ENCODE measurements at regions not wholly inside any gene's neighbourhood (a gene's known extent, or its start where the extent isn't known, plus 50 kb on each side); places are given as distances from the start of the nearest gene placed in this dataset.
"Not testable (repeated sequence)": the region's sequence is repeated elsewhere in the genome, so short reads cannot be mapped to it uniquely, and the experiment has no call there.

DNA sequence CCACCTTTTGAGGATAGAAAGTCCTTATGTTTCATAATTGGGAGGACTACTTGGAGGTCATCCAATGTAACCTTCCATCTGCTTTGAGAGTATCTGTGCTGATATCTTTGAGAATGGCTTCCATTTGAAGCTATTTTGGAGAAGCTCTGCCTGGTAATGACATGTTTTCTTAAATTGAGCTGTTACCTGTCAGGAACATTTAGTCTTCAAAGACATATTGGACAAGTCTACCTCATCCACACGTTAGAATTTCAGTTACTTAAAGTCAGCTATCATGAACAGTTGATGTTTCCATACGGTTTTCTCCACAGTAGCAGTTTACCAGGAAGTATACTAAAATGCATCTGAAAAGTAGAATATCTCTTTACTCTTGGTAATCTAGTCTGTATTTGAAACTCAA is 318.5 kb downstream of the EDEM1 start:
- DNase-seq (ENCODE audit: low read depth) = no peak
- H3K4me3 ChIP-seq (ENCODE audit: low read depth, low read length) = no peak overlapping the region
- TF ChIP-seq, protein P1, sequence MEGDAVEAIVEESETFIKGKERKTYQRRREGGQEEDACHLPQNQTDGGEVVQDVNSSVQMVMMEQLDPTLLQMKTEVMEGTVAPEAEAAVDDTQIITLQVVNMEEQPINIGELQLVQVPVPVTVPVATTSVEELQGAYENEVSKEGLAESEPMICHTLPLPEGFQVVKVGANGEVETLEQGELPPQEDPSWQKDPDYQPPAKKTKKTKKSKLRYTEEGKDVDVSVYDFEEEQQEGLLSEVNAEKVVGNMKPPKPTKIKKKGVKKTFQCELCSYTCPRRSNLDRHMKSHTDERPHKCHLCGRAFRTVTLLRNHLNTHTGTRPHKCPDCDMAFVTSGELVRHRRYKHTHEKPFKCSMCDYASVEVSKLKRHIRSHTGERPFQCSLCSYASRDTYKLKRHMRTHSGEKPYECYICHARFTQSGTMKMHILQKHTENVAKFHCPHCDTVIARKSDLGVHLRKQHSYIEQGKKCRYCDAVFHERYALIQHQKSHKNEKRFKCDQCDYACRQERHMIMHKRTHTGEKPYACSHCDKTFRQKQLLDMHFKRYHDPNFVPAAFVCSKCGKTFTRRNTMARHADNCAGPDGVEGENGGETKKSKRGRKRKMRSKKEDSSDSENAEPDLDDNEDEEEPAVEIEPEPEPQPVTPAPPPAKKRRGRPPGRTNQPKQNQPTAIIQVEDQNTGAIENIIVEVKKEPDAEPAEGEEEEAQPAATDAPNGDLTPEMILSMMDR (IDR thresholded peaks at IDR 0.05; ENCODE audit: control insufficient read depth, extremely low read depth, insufficient read depth) = no peak

DNA sequence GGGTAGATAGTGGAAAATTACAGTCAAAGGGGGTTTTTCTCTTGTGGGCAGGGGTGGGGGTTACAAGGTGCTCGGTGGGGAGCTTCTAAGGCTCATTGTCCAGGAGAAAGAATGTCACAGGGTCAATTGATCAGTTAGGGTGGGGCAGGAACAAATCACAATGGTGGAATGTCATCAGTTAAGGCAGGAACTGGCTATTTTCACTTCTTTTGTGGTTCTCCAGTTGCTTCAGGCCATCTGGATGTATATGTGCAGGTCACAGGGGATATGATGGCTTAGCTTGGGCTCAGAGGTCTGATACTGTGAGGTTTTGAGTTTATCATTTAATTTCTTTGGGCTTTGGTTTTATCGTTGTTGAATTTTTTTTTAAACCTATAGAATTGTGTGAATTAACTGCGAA is 321.4 kb downstream of the EDEM1 start:
- DNase-seq (ENCODE audit: low read depth); H3K4me3 ChIP-seq (ENCODE audit: low read depth, low read length): not testable (repeated sequence)

DNA sequence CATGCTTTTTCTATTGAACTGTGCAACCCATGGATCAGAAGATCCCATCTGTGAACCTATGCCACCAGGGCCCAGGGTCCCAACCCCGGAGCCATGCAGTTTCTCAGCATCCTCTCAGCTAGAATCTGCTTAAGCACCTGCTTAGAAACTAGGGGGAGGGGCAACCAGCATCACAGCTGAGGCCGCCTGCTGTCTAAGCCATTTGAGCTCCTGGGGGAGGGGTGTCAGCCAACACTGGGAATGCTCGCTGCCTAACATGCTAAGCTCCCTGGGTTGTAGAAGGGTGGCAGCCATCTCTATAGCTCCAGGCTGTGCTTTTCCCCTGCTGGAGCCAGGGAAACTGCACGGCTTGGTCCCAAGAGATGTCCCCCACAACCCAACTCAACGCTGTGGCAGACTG is 322.8 kb downstream of the EDEM1 start:
- no peak overlapping the region for H3K4me3 ChIP-seq (ENCODE audit: low read depth, low read length)
- DNase-seq (ENCODE audit: low read depth) = no peak
- TF ChIP-seq, protein P1 (IDR thresholded peaks at IDR 0.05; ENCODE audit: control insufficient read depth, extremely low read depth, insufficient read depth) = no peak

DNA sequence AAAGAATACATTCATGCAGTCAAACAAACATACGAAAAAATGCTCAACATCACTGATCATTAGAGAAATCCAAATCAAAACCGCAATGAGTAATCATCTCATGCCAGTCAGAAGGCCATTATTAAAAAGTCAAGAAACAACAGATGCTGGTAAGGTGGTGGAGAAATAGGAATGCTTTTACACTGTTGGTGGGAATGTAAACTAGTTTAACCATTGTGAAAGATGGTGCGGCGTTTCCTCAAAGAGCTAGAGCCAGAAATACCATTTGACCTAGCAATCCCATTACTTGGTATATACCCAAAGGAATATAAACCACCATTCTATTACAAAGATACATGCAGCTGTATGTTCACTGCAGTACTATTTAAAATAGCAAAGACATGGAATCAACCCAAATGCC is 330.4 kb downstream of the EDEM1 start:
- TF ChIP-seq, protein P1 (IDR thresholded peaks at IDR 0.05; ENCODE audit: control insufficient read depth, extremely low read depth, insufficient read depth) = no peak

DNA sequence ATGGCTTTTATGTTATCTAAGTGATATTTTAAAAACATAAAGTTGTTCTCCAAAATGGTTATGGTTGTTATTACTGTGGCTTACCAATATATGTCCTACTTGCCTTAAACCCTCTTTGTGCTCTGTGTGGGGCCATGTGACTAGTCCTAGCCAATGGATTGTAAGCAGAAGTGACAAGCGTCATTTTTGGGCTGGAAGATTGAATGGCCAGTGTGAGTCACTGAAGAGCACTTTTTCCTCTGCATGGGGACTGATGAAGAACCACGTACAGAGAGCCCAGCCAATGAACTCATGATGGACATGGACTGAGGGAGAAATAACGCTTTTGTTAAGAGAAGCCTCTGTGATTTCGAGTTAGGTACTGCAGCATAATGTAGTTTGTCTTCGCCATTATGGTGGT is 332.7 kb downstream of the EDEM1 start:
- no peak overlapping the region for H3K4me3 ChIP-seq (ENCODE audit: low read depth, low read length)
- TF ChIP-seq, protein P1 (IDR thresholded peaks at IDR 0.05; ENCODE audit: control insufficient read depth, extremely low read depth, insufficient read depth) = no peak
- DNase-seq (ENCODE audit: low read depth) = no peak

More for the DNA sequence above, 330.4 kb downstream of the EDEM1 start:
- DNase-seq (ENCODE audit: low read depth) = no peak
- no peak overlapping the region for H3K4me3 ChIP-seq (ENCODE audit: low read depth, low read length)

DNA sequence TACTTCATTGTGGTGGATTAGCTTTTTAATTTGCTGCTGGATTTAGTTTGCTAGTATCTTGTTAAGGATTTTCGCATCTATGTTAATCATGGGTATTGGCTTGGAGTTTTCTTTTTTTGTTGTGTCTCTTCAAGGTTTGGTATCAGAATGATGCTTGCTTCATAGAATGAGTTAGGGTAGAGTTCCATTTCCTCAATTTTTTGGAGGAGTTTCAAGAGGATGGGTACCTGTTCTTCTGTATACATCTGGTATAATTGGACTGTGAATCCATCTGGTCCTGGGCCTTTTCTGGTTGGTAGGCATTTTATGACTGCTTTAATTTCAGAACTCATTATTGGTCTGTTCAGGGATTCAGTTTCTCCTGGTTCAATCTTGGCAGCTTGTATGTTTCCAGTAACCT is 335.6 kb downstream of the EDEM1 start:
- no peak for DNase-seq (ENCODE audit: low read depth)
- no peak overlapping the region for H3K4me3 ChIP-seq (ENCODE audit: low read depth, low read length)
- TF ChIP-seq, protein P1 (IDR thresholded peaks at IDR 0.05; ENCODE audit: control insufficient read depth, extremely low read depth, insufficient read depth) = no peak

DNA sequence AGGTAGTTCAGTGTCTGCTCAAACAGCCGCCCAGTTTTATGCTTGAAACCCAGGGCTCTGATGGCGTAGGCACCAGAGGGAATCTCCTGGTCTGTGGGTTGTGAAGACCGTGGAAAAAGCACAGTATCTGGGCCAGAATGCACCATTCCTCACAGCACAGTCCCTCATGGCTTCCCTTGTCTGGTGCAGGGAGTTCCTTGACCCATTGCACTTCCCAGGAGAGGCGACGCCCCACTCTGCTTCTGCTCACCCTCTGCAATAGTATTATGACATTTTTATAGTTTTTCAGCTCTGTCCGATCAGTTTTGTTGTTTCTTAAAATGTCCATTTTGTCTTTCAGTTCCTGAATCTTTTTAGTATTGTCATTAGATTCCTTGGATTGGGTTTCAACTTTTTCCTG is 343.5 kb downstream of the EDEM1 start:
- TF ChIP-seq, protein P1 (IDR thresholded peaks at IDR 0.05; ENCODE audit: control insufficient read depth, extremely low read depth, insufficient read depth) = no peak
- no peak for DNase-seq (ENCODE audit: low read depth)
- H3K4me3 ChIP-seq (ENCODE audit: low read depth, low read length) = no peak overlapping the region
